ENCODE measurements at regions not wholly inside any gene's neighbourhood (a gene's known extent, or its start where the extent isn't known, plus 50 kb on each side); places are given as distances from the start of the nearest gene placed in this dataset.

- TF ChIP-seq CTCF (IDR thresholded peaks at IDR 0.05) (no peak), EP300 (IDR thresholded peaks at IDR 0.05) (no peak)
These were observed 378.4 kb upstream of the PIK3C3 start for GRCh38 chr18:41576643-41577042.
